Liver (tissue), 8 donors: ENCODE measurements at regions not wholly inside any gene's neighbourhood (a gene's known extent, or its start where the extent isn't known, plus 50 kb on each side); places are given as distances from the start of the nearest gene placed in this dataset.

Source experiments
- DNase-seq: peaks from one replicate; pipeline ENCODE4 v3.0.0-alpha.2; 2017; ENCODE audit warnings: low spot score
- H3K27ac ChIP-seq, 2 donors: one replicate each; pipeline ENCODE4 v1.7.0; 2013; ENCODE audit warnings: inconsistent platforms in 2 of 2, low read length in 2 of 2, control low read depth in 1 of 2, low read depth in 1 of 2, mild to moderate bottlenecking in 1 of 2
- H3K27me3 ChIP-seq, 4 donors: one replicate each; pipeline versions ENCODE4 v1.6.1 to v1.7.0; 2013; ENCODE audit warnings: low read length in 3 of 4, inconsistent platforms in 1 of 4, mild to moderate bottlenecking in 1 of 4, moderate library complexity in 1 of 4; ENCODE audit not compliant: control insufficient read depth in 4 of 4, insufficient read depth in 4 of 4
- H3K36me3 ChIP-seq, 4 donors: one replicate each; pipeline versions ENCODE4 v1.6.1 to v1.7.0; 2013; ENCODE audit warnings: low read length in 3 of 4, mild to moderate bottlenecking in 3 of 4, low read depth in 1 of 4, moderate library complexity in 1 of 4; ENCODE audit not compliant: control insufficient read depth in 4 of 4, insufficient read depth in 3 of 4
- H3K4me1 ChIP-seq, 4 donors: one replicate each; pipeline versions ENCODE4 v1.6.1 to v1.7.0; 2013; ENCODE audit warnings: low read length in 3 of 4, mild to moderate bottlenecking in 3 of 4, moderate library complexity in 1 of 4; ENCODE audit not compliant: control insufficient read depth in 4 of 4, insufficient read depth in 4 of 4
- H3K4me3 ChIP-seq, 3 donors: one replicate each; pipeline versions ENCODE4 v1.6.1 to v1.7.0; 2013; ENCODE audit warnings: low read length in 3 of 3, control low read depth in 1 of 3, low read depth in 1 of 3, mild to moderate bottlenecking in 1 of 3
- H3K9ac ChIP-seq, 2 donors: one replicate each; pipeline ENCODE4 v1.7.0; 2013; ENCODE audit warnings: low read length in 2 of 2, mild to moderate bottlenecking in 2 of 2, moderate library complexity in 2 of 2, control low read depth in 1 of 2, low read depth in 1 of 2
- H3K9me3 ChIP-seq, 4 donors: one replicate each; pipeline versions ENCODE4 v1.6.1 to v1.7.0; 2013; ENCODE audit warnings: low read length in 3 of 4; ENCODE audit not compliant: control insufficient read depth in 4 of 4
- EGR1 ChIP-seq, 2 donors: IDR thresholded peaks; 2 replicates each; pipeline ENCODE4 v1.6.1; 2016 to 2018; ENCODE audit warnings: antibody characterized with exemption in 2 of 2, low read depth in 2 of 2
- FOXA1 ChIP-seq: IDR thresholded peaks from 2 replicates; pipeline ENCODE4 v1.6.1; 2016; ENCODE audit warnings: antibody characterized with exemption
- GABPA ChIP-seq, 2 donors: IDR thresholded peaks in 1 of 2; conservative IDR thresholded peaks in 1 of 2; 2 replicates each; pipeline ENCODE4 v1.6.1; 2016; ENCODE audit warnings: antibody characterized with exemption in 2 of 2, mild to moderate bottlenecking in 1 of 2, moderate library complexity in 1 of 2
- HNF4A ChIP-seq, 2 donors: conservative IDR thresholded peaks; 2 replicates each; pipeline ENCODE4 v1.6.1; 2016; ENCODE audit warnings: antibody characterized with exemption in 2 of 2, mild to moderate bottlenecking in 2 of 2
- HNF4G ChIP-seq: IDR thresholded peaks from 2 replicates; pipeline ENCODE4 v1.6.1; 2016; ENCODE audit warnings: antibody characterized with exemption
- JUND ChIP-seq, 2 donors: IDR thresholded peaks; 2 replicates each; pipeline ENCODE4 v1.6.1; 2016; ENCODE audit warnings: antibody characterized with exemption in 2 of 2
- NR2F2 ChIP-seq: IDR thresholded peaks from 2 replicates; pipeline ENCODE4 v1.6.1; 2016; ENCODE audit warnings: antibody characterized with exemption
- RAD21 ChIP-seq, 2 donors: IDR thresholded peaks; 2 replicates each; pipeline ENCODE4 v1.6.1; 2016; ENCODE audit warnings: antibody characterized with exemption in 2 of 2, mild to moderate bottlenecking in 2 of 2
- RXRA ChIP-seq, 2 donors: IDR thresholded peaks; 2 replicates each; pipeline ENCODE4 v1.6.1; 2017 to 2018; ENCODE audit warnings: antibody characterized with exemption in 2 of 2, mild to moderate bottlenecking in 1 of 2
- SP1 ChIP-seq: IDR thresholded peaks from 2 replicates; pipeline ENCODE4 v1.6.1; 2018; ENCODE audit warnings: antibody characterized with exemption, mild to moderate bottlenecking
- TAF1 ChIP-seq: conservative IDR thresholded peaks from 2 replicates; pipeline ENCODE4 v1.6.1; 2016; ENCODE audit warnings: antibody characterized with exemption, mild to moderate bottlenecking
- YY1 ChIP-seq: IDR thresholded peaks from 2 replicates; pipeline ENCODE4 v1.6.1; 2016; ENCODE audit warnings: antibody characterized with exemption, mild to moderate bottlenecking
- ZBTB33 ChIP-seq: IDR thresholded peaks from 2 replicates; pipeline ENCODE4 v1.6.1; 2016; ENCODE audit warnings: antibody characterized with exemption
- WGBS: extraction: QIAGEN DNeasy Blood & Tissue Kit; methylation state at CpG from one replicate; pipeline ENCODE4 v1.1.7; 2013; 5-methylcytosine and 5-hydroxymethylcytosine counted together
- TF ChIP-seq, protein P1 (sequence below): IDR thresholded peaks from 2 replicates; pipeline ENCODE4 v1.6.1; 2016; ENCODE audit warnings: antibody characterized with exemption
- TF ChIP-seq, protein P2 (sequence below): IDR thresholded peaks from 2 replicates; pipeline ENCODE4 v1.6.1; 2016; ENCODE audit warnings: antibody characterized with exemption, mild to moderate bottlenecking
- TF ChIP-seq, protein P3 (sequence below): fragments of 150-350 bp; IDR thresholded peaks from 2 replicates; pipeline ENCODE4 v1.5.1; 2017; ENCODE audit warnings: improper control_type of control experiment, low read depth, low read length; ENCODE audit not compliant: missing input control
- donor health status: healthy.
- donor health status: healthy.
- donor health status: healthy.
- donor health status: healthy.
- donor health status: healthy.

- WGBS: 82% methylated on average over 20 of the region's 20 CpGs
- peaks cover 0 to 2% (median 0%) of the 10 kb centered on the region in 4 donors for H3K9me3 ChIP-seq
- H3K9ac ChIP-seq: no peak overlapping the region
- no peaks in the 10 kb centered on the region for H3K27me3 ChIP-seq
- DNase-seq: no peak
- H3K4me3 ChIP-seq: no peak overlapping the region
- no peaks in the 10 kb centered on the region for H3K4me1 ChIP-seq
- H3K36me3 ChIP-seq: no peaks in the 10 kb centered on the region
- TF ChIP-seq, protein P1, sequence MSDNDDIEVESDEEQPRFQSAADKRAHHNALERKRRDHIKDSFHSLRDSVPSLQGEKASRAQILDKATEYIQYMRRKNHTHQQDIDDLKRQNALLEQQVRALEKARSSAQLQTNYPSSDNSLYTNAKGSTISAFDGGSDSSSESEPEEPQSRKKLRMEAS: no peak
- TF ChIP-seq ZBTB33 (no peak), NR2F2 (no peak), EGR1 (IDR thresholded peaks at IDR 0.05; ENCODE audit: low read depth in 2 of 2) (no peak), RAD21 (IDR thresholded peaks at IDR 0.05) (no peak), GABPA (IDR thresholded peaks at IDR 0.05 in 1 of 2, conservative IDR thresholded peaks at IDR 0.05 in 1 of 2) (no peak), HNF4G (no peak), HNF4A (conservative IDR thresholded peaks at IDR 0.05) (no peak), SP1 (no peak), JUND (IDR thresholded peaks at IDR 0.05) (no peak), YY1 (no peak)
- TF ChIP-seq, protein P2, sequence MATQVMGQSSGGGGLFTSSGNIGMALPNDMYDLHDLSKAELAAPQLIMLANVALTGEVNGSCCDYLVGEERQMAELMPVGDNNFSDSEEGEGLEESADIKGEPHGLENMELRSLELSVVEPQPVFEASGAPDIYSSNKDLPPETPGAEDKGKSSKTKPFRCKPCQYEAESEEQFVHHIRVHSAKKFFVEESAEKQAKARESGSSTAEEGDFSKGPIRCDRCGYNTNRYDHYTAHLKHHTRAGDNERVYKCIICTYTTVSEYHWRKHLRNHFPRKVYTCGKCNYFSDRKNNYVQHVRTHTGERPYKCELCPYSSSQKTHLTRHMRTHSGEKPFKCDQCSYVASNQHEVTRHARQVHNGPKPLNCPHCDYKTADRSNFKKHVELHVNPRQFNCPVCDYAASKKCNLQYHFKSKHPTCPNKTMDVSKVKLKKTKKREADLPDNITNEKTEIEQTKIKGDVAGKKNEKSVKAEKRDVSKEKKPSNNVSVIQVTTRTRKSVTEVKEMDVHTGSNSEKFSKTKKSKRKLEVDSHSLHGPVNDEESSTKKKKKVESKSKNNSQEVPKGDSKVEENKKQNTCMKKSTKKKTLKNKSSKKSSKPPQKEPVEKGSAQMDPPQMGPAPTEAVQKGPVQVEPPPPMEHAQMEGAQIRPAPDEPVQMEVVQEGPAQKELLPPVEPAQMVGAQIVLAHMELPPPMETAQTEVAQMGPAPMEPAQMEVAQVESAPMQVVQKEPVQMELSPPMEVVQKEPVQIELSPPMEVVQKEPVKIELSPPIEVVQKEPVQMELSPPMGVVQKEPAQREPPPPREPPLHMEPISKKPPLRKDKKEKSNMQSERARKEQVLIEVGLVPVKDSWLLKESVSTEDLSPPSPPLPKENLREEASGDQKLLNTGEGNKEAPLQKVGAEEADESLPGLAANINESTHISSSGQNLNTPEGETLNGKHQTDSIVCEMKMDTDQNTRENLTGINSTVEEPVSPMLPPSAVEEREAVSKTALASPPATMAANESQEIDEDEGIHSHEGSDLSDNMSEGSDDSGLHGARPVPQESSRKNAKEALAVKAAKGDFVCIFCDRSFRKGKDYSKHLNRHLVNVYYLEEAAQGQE: no peak
- TF ChIP-seq, protein P3, sequence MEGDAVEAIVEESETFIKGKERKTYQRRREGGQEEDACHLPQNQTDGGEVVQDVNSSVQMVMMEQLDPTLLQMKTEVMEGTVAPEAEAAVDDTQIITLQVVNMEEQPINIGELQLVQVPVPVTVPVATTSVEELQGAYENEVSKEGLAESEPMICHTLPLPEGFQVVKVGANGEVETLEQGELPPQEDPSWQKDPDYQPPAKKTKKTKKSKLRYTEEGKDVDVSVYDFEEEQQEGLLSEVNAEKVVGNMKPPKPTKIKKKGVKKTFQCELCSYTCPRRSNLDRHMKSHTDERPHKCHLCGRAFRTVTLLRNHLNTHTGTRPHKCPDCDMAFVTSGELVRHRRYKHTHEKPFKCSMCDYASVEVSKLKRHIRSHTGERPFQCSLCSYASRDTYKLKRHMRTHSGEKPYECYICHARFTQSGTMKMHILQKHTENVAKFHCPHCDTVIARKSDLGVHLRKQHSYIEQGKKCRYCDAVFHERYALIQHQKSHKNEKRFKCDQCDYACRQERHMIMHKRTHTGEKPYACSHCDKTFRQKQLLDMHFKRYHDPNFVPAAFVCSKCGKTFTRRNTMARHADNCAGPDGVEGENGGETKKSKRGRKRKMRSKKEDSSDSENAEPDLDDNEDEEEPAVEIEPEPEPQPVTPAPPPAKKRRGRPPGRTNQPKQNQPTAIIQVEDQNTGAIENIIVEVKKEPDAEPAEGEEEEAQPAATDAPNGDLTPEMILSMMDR: no peak
- no peak overlapping the region for H3K27ac ChIP-seq
These were observed 611.9 kb downstream of the IRX1 start for GRCh38 chr5:4207486-4207885.

GRCh38 chr5:4208537-4208936, 612.9 kb downstream of the IRX1 start:
- Histone ChIP-seq H3K4me1 (no peaks in the 10 kb centered on the region), H3K4me3 (no peak overlapping the region), H3K36me3 (no peaks in the 10 kb centered on the region), H3K27me3 (no peaks in the 10 kb centered on the region), H3K9me3 (peaks cover 0 to 2% (median 0%) of the 10 kb centered on the region in 4 donors), H3K9ac (no peak overlapping the region), H3K27ac (no peak overlapping the region)
- 82% methylated on average over 2 of the region's 2 CpGs for WGBS
- TF ChIP-seq FOXA1 (no peak), YY1 (no peak), NR2F2 (no peak), SP1 (no peak), TAF1 (no peak), JUND (IDR thresholded peaks at IDR 0.05) (no peak), RXRA (IDR thresholded peaks at IDR 0.05) (no peak), RAD21 (IDR thresholded peaks at IDR 0.05) (no peak), GABPA (IDR thresholded peaks at IDR 0.05 in 1 of 2, conservative IDR thresholded peaks at IDR 0.05 in 1 of 2) (no peak), ZBTB33 (no peak)
- DNase-seq: no peak
